GM20000 (cell line): ENCODE measurements at regions not wholly inside any gene's neighbourhood (a gene's known extent, or its start where the extent isn't known, plus 50 kb on each side); places are given as distances from the start of the nearest gene placed in this dataset.

ENCODE experiments used
- DNase-seq: peaks from one replicate; pipeline ENCODE4 v3.0.0; 2012; ENCODE audit warnings: low spot score
- CTCF ChIP-seq: IDR thresholded peaks from 2 replicates; pipeline ENCODE4 v1.5.1; 2012; ENCODE audit warnings: mild to moderate bottlenecking, control low read depth; ENCODE audit errors: extremely low read depth, missing control alignments

- no peak for TF ChIP-seq CTCF
- DNase-seq, result no peak
These were observed 174.6 kb downstream of the NDFIP2 start for GRCh38 chr13:79655509-79655908.

GRCh38 chr13:79654520-79654919 lies 173.6 kb downstream of the NDFIP2 start:
- no peak for DNase-seq
- TF ChIP-seq CTCF, result no peak

DNA sequence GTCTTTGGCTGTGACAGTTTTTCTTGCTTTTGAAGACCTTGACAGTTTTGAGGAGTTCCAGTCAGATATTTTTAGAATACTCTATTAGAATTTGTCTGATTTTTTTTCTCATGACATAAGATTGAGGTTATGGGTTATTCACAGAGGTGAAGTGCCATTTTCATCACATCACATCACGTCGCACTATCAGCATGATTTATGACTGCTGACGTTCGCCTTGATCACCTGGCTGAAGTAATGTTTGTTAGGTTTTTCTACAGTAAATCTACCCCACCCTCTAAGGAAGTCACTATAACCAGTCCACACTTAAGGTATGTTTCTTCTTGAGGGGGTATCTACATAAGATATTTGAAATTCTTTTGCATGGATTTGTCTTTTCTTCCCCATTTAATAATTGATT lies 169.7 kb downstream of the NDFIP2 start:
- no peak for DNase-seq
- TF ChIP-seq CTCF, result no peak

DNA sequence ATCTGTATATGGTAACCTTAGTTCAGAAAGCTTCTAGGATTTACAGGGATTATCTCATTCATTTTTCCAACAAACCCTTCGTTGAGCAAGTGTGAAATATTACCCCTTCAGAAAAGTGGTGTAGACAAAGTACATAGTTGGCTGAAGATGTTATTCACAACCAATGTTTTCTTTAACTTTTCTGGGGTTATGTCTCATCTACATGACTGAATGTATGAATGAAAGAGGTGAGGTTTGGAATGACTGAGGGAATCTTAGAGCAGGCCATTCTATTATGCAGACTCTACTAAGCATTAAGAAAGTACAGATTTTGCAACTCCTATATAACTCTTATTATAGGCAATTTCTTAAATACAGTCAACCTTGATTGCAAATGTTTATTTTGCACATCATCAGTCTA lies 167.2 kb downstream of the NDFIP2 start:
- DNase-seq, result no peak
- TF ChIP-seq CTCF, result no peak

- DNase-seq, result no peak
- no peak for TF ChIP-seq CTCF
These were observed 166.6 kb downstream of the NDFIP2 start for GRCh38 chr13:79647533-79647932.

DNA sequence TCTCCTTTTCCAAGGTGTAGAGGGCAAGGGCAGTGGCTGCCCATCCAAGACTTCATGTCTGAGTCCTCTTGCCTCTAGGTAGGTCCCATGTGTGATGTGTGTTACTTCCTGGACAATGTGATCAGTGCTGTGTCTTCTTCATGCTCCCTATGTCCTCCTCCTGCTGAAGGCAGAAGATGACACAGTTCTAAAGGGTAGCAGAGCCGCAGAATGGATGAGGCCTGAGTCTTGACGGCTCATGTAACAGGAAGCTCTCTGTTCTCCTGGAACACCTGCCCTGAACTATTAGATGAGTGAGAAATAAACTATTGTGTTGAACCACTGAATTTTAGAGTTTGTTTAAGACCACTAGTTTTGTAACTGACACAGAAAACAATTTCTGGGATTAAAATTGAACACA lies 165.9 kb downstream of the NDFIP2 start:
- DNase-seq, result no peak
- no peak for TF ChIP-seq CTCF

DNA sequence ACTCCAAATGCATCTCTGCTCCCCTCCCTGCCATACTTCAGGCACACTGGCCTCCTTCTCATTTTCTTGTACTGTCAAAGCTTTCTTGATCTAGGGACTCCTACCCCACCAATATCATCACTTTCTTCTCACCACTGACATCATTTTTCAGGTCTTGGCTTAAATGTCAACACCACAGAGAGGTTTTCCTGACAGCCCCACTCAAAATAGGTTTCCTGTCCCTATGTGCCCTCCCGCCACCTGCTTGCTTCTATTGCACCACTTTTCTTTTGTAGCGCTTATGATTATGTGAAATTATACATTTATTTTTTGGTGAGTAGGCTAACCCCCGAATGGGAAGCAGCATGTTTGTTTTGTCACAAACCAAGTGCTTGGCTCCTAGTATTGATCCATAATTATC lies 164.6 kb downstream of the NDFIP2 start:
- no peak for DNase-seq

More for the DNA sequence above, 164.6 kb downstream of the NDFIP2 start:
- TF ChIP-seq CTCF, result no peak
